ENCODE measurements at regions not wholly inside any gene's neighbourhood (a gene's known extent, or its start where the extent isn't known, plus 50 kb on each side); places are given as distances from the start of the nearest gene placed in this dataset.
"Not testable (repeated sequence)": the region's sequence is repeated elsewhere in the genome, so short reads cannot be mapped to it uniquely, and the experiment has no call there.

DNA sequence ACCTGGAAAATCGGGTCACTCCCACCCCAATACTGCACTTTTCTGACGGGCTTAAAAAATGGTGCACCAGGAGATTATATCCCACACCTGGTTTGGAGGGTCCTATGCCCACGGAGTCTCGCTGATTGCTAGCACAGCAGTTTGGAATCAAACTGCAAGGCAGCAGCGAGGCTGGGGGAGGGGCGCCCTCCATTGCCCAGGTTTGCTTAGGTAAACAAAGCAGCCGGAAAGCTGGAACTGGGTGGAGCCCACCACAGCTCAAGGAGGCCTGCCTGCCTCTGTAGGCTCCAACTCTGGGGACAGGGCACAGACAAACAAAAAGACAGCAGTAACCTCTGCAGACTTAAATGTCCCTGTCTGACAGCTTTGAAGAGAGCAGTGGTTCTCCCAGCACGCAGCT lies 167.1 kb upstream of the PHACTR1 start:
- H3K36me3 ChIP-seq (ENCODE audit: control insufficient read depth in 4 of 4, insufficient read depth in 4 of 4, low read length in 3 of 4); H3K27me3 ChIP-seq (replicated peaks in 2 of 5; ENCODE audit: control insufficient read depth in 4 of 5, insufficient read depth in 5 of 5, low read length in 4 of 5); H3K9me3 ChIP-seq (ENCODE audit: control extremely low read depth in 1 of 5, control insufficient read depth in 4 of 5, insufficient read depth in 2 of 5, low read depth in 1 of 5, low read length in 4 of 5); CTCF ChIA-PET; H3K4me1 ChIP-seq (ENCODE audit: control extremely low read depth in 1 of 4, control insufficient read depth in 4 of 4, insufficient read depth in 4 of 4, low read length in 3 of 4); POLR2A ChIA-PET; H3K4me3 ChIP-seq (ENCODE audit: control insufficient read depth in 1 of 7, extremely low read depth in 1 of 7, insufficient read depth in 4 of 7, low read depth in 2 of 7, low read length in 6 of 7); DNase-seq; H3K27ac ChIP-seq (ENCODE audit: insufficient read depth in 1 of 2, low read depth in 1 of 2, low read length in 2 of 2, poor library complexity in 1 of 2, severe bottlenecking in 2 of 2): not testable (repeated sequence)
- 100% methylated on average over 4 of the region's 8 CpGs for WGBS (ENCODE audit: insufficient coverage)

DNA sequence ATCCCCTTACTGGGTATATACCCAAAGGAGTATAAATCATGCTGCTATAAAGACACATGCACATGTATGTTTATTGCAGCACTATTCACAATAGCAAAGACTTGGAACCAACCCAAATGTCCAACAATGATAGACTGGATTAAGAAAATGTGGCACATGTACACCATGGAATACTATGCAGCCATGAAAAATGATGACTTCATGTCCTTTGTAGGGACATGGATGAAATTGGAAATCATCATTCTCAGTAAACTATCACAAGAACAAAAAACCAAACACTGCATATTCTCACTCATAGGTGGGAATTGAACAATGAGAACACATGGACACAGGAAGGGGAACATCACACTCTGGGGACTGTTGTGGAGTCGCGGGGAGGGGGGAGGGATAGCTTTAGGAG lies 161.7 kb upstream of the PHACTR1 start:
- POLR2A ChIA-PET; H3K36me3 ChIP-seq (ENCODE audit: control insufficient read depth in 4 of 4, insufficient read depth in 4 of 4, low read length in 3 of 4); CTCF ChIA-PET; H3K27ac ChIP-seq (ENCODE audit: insufficient read depth in 1 of 2, low read depth in 1 of 2, low read length in 2 of 2, poor library complexity in 1 of 2, severe bottlenecking in 2 of 2); H3K4me3 ChIP-seq (ENCODE audit: control insufficient read depth in 1 of 7, extremely low read depth in 1 of 7, insufficient read depth in 4 of 7, low read depth in 2 of 7, low read length in 6 of 7); DNase-seq; H3K4me1 ChIP-seq (ENCODE audit: control extremely low read depth in 1 of 4, control insufficient read depth in 4 of 4, insufficient read depth in 4 of 4, low read length in 3 of 4); H3K27me3 ChIP-seq (replicated peaks in 2 of 5; ENCODE audit: control insufficient read depth in 4 of 5, insufficient read depth in 5 of 5, low read length in 4 of 5); H3K9me3 ChIP-seq (ENCODE audit: control extremely low read depth in 1 of 5, control insufficient read depth in 4 of 5, insufficient read depth in 2 of 5, low read depth in 1 of 5, low read length in 4 of 5): not testable (repeated sequence)
- no CpG with 5 or more reads among the region's 2 CpGs for WGBS (ENCODE audit: insufficient coverage)

DNA sequence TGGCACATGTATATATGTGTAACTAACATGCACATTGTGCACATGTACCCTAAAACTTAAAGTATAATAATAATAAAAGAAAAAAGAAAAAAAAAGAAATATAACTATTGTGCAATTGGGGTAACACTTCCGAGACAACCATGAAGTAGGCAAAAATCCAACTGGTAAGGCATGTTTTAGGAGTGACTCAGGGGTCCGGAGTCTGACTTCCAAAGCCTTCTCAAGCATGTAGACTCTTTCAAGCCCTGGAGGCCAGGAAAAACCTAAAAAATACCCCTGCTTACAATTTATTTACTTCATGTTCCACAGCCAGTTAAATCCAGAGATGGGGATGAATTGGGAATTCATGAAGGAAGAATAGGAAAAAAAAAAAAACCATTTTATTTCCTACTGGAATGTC lies 161.3 kb upstream of the PHACTR1 start:
- DNase-seq, result no peak
- H3K36me3 ChIP-seq (ENCODE audit: control insufficient read depth in 4 of 4, insufficient read depth in 4 of 4, low read length in 3 of 4), result no peaks in the 10 kb centered on the region
- H3K4me3 ChIP-seq (ENCODE audit: control insufficient read depth in 1 of 7, extremely low read depth in 1 of 7, insufficient read depth in 4 of 7, low read depth in 2 of 7, low read length in 6 of 7), result no peak overlapping the region
- H3K4me1 ChIP-seq (ENCODE audit: control extremely low read depth in 1 of 4, control insufficient read depth in 4 of 4, insufficient read depth in 4 of 4, low read length in 3 of 4), result no peaks in the 10 kb centered on the region
- ChIA-PET CTCF (no interaction called here), POLR2A (no interaction called here)
- 100% methylated on average over 1 of the region's 2 CpGs for WGBS (ENCODE audit: insufficient coverage)
- H3K27me3 ChIP-seq (replicated peaks in 2 of 5; ENCODE audit: control insufficient read depth in 4 of 5, insufficient read depth in 5 of 5, low read length in 4 of 5), result no peaks in the 10 kb centered on the region
- peaks cover 0 to 7% (median 3%) of the 10 kb centered on the region in 5 experiments for H3K9me3 ChIP-seq (ENCODE audit: control extremely low read depth in 1 of 5, control insufficient read depth in 4 of 5, insufficient read depth in 2 of 5, low read depth in 1 of 5, low read length in 4 of 5)
- H3K27ac ChIP-seq (ENCODE audit: insufficient read depth in 1 of 2, low read depth in 1 of 2, low read length in 2 of 2, poor library complexity in 1 of 2, severe bottlenecking in 2 of 2), result no peak overlapping the region

DNA sequence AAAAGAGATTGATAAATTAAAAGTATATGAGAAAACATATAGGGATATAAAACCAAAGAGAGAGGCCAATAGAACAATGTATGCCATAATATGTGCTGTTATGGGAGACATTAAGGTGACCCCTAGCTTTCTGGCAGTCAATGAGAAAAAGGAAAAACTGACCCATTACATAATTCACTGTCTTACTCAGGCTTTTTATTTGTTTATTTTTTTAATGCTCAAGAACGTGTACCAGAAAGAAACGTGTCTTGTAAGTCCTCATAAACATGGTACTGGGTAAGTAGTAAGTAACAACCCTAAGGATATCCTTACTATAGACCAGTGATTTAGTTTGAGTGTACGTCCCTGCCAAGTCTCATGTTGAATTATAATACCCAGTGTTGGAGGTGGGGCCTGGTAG lies 160.8 kb upstream of the PHACTR1 start:
- no CpG with 5 or more reads among the region's 3 CpGs for WGBS (ENCODE audit: insufficient coverage)
- Histone ChIP-seq H3K36me3 (ENCODE audit: control insufficient read depth in 4 of 4, insufficient read depth in 4 of 4, low read length in 3 of 4) (no peaks in the 10 kb centered on the region), H3K4me1 (ENCODE audit: control extremely low read depth in 1 of 4, control insufficient read depth in 4 of 4, insufficient read depth in 4 of 4, low read length in 3 of 4) (no peaks in the 10 kb centered on the region), H3K27me3 (replicated peaks in 2 of 5; ENCODE audit: control insufficient read depth in 4 of 5, insufficient read depth in 5 of 5, low read length in 4 of 5) (no peaks in the 10 kb centered on the region), H3K9me3 (ENCODE audit: control extremely low read depth in 1 of 5, control insufficient read depth in 4 of 5, insufficient read depth in 2 of 5, low read depth in 1 of 5, low read length in 4 of 5) (peaks cover 0 to 12% (median 3%) of the 10 kb centered on the region in 5 experiments), H3K27ac (ENCODE audit: insufficient read depth in 1 of 2, low read depth in 1 of 2, low read length in 2 of 2, poor library complexity in 1 of 2, severe bottlenecking in 2 of 2) (no peak overlapping the region), H3K4me3 (ENCODE audit: control insufficient read depth in 1 of 7, extremely low read depth in 1 of 7, insufficient read depth in 4 of 7, low read depth in 2 of 7, low read length in 6 of 7) (no peak overlapping the region)
- ChIA-PET CTCF (no interaction called here), POLR2A (no interaction called here)
- DNase-seq, result no peak

DNA sequence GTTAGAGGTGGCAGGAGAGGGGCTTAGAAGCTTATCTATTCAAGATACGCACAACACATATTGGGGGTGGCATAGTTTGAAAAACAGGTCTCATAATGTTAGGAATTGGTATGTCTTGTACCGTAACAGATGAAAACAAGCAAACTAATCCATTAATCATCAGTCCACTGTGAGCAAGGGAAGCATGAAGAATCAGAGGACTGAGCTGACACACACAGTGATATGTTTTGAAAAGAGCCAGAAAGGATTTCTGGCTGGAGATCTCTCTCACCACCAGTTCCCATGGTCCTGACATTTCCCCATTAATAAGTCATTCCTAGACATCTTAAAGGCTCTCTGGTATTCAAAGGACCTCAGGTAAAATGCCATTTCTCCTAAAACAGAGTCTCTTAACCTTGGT lies 158.8 kb upstream of the PHACTR1 start:
- no peaks in the 10 kb centered on the region for H3K27me3 ChIP-seq (replicated peaks in 2 of 5; ENCODE audit: control insufficient read depth in 4 of 5, insufficient read depth in 5 of 5, low read length in 4 of 5)
- no peak overlapping the region for H3K27ac ChIP-seq (ENCODE audit: insufficient read depth in 1 of 2, low read depth in 1 of 2, low read length in 2 of 2, poor library complexity in 1 of 2, severe bottlenecking in 2 of 2)
- DNase-seq, result no peak
- H3K4me3 ChIP-seq (ENCODE audit: control insufficient read depth in 1 of 7, extremely low read depth in 1 of 7, insufficient read depth in 4 of 7, low read depth in 2 of 7, low read length in 6 of 7), result no peak overlapping the region
- ChIA-PET CTCF (no interaction called here), POLR2A (no interaction called here)
- no CpG with 5 or more reads among the region's 2 CpGs for WGBS (ENCODE audit: insufficient coverage)
- no peaks in the 10 kb centered on the region for H3K4me1 ChIP-seq (ENCODE audit: control extremely low read depth in 1 of 4, control insufficient read depth in 4 of 4, insufficient read depth in 4 of 4, low read length in 3 of 4)
- no peaks in the 10 kb centered on the region for H3K36me3 ChIP-seq (ENCODE audit: control insufficient read depth in 4 of 4, insufficient read depth in 4 of 4, low read length in 3 of 4)
- peaks cover 0 to 21% (median 3%) of the 10 kb centered on the region in 5 experiments for H3K9me3 ChIP-seq (ENCODE audit: control extremely low read depth in 1 of 5, control insufficient read depth in 4 of 5, insufficient read depth in 2 of 5, low read depth in 1 of 5, low read length in 4 of 5)

DNA sequence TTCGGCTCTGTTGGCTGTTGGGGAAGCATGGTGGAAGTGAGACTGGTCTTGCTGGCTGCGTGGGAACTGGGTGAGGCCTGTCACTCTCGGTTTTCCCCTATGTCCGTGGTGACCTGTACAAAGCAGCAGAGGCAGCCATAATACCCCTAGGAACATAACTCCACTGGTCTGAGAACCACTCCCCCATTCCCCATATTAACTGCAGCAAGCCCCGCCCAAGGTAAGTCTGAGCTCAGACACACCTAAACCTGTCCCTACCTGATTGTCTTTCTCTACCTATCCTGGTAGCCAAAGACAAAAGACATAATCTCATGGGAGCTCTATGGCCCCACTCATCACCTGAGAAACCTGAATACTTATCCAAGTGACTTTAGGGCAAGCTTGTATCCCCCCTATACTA lies 156.3 kb upstream of the PHACTR1 start:
- WGBS (ENCODE audit: insufficient coverage), result 80% methylated on average over 3 of the region's 5 CpGs
- CTCF ChIA-PET, result interaction anchor here (0.9 kb wide), 1 partner anchor 9 kb away, joined by 3 read pairs; no protein-coding TSS in a partner anchor
- Histone ChIP-seq H3K36me3 (ENCODE audit: control insufficient read depth in 4 of 4, insufficient read depth in 4 of 4, low read length in 3 of 4) (no peaks in the 10 kb centered on the region), H3K4me3 (ENCODE audit: control insufficient read depth in 1 of 7, extremely low read depth in 1 of 7, insufficient read depth in 4 of 7, low read depth in 2 of 7, low read length in 6 of 7) (no peak overlapping the region), H3K27ac (ENCODE audit: insufficient read depth in 1 of 2, low read depth in 1 of 2, low read length in 2 of 2, poor library complexity in 1 of 2, severe bottlenecking in 2 of 2) (no peak overlapping the region), H3K27me3 (replicated peaks in 2 of 5; ENCODE audit: control insufficient read depth in 4 of 5, insufficient read depth in 5 of 5, low read length in 4 of 5) (no peaks in the 10 kb centered on the region), H3K9me3 (ENCODE audit: control extremely low read depth in 1 of 5, control insufficient read depth in 4 of 5, insufficient read depth in 2 of 5, low read depth in 1 of 5, low read length in 4 of 5) (peaks cover 0 to 21% (median 3%) of the 10 kb centered on the region in 5 experiments), H3K4me1 (ENCODE audit: control extremely low read depth in 1 of 4, control insufficient read depth in 4 of 4, insufficient read depth in 4 of 4, low read length in 3 of 4) (no peaks in the 10 kb centered on the region)
- no peak for DNase-seq
- POLR2A ChIA-PET, result no interaction called here

DNA sequence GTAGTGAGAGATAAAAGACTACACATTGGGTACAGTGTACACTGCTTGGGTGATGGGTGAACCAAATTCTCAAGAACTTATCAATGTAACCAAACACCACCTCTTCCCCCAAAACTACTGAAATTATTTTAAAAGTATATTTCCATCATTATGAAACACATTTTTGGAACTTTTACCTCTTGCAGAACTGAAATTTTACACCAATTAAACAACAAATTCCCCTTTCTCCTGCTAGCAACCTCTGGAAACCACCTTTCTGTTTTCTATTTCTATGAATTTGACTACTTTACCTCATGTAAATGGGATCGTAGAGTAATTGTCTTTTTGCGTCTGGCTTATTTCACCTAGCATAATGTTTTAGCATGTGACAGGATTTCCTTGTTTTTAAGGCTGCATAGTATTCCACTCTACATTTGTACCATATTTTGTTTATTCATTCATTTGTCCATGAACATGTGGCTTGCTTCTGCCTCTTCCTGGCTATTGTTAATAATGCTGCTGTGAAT lies 149.9 kb upstream of the PHACTR1 start:
- no CpG with 5 or more reads among the region's 2 CpGs for WGBS (ENCODE audit: insufficient coverage)
- H3K4me3 ChIP-seq (ENCODE audit: control insufficient read depth in 1 of 7, extremely low read depth in 1 of 7, insufficient read depth in 4 of 7, low read depth in 2 of 7, low read length in 6 of 7), result no peak overlapping the region
- H3K9me3 ChIP-seq (ENCODE audit: control extremely low read depth in 1 of 5, control insufficient read depth in 4 of 5, insufficient read depth in 2 of 5, low read depth in 1 of 5, low read length in 4 of 5), result peaks cover 0 to 7% (median 0%) of the 10 kb centered on the region in 5 experiments
- H3K4me1 ChIP-seq (ENCODE audit: control extremely low read depth in 1 of 4, control insufficient read depth in 4 of 4, insufficient read depth in 4 of 4, low read length in 3 of 4), result no peaks in the 10 kb centered on the region
- CTCF ChIA-PET, result no interaction called here
- H3K27me3 ChIP-seq (replicated peaks in 2 of 5; ENCODE audit: control insufficient read depth in 4 of 5, insufficient read depth in 5 of 5, low read length in 4 of 5), result no peaks in the 10 kb centered on the region
- no peaks in the 10 kb centered on the region for H3K36me3 ChIP-seq (ENCODE audit: control insufficient read depth in 4 of 4, insufficient read depth in 4 of 4, low read length in 3 of 4)
- H3K27ac ChIP-seq (ENCODE audit: insufficient read depth in 1 of 2, low read depth in 1 of 2, low read length in 2 of 2, poor library complexity in 1 of 2, severe bottlenecking in 2 of 2), result no peak overlapping the region
- POLR2A ChIA-PET, result no interaction called here
- DNase-seq, result no peak
